ENCODE measurements at regions not wholly inside any gene's neighbourhood (a gene's known extent, or its start where the extent isn't known, plus 50 kb on each side); places are given as distances from the start of the nearest gene placed in this dataset.

- Histone ChIP-seq H3K79me2 (ENCODE audit: insufficient read depth) (no peaks in the 10 kb centered on the region), H3F3A (ENCODE audit: insufficient read depth) (peaks cover 47% of the 10 kb centered on the region), H3K4me3 (no peak overlapping the region), H3K27ac (no peak overlapping the region), H3K9me3 (ENCODE audit: low read depth) (no peaks in the 10 kb centered on the region), H3K27me3 (replicated peaks; ENCODE audit: insufficient read depth) (no peaks in the 10 kb centered on the region), H3K9me2 (ENCODE audit: insufficient read depth) (no peaks in the 10 kb centered on the region), H2AFZ (peak overlapping the region; percentile 9; the same call in 1 of the 2 replicates), H3K36me3 (ENCODE audit: low read depth) (no peaks in the 10 kb centered on the region), H3K9ac (no peak overlapping the region), H3K4me2 (ENCODE audit: unreplicated experiment) (peak overlapping the region; percentile 41), H3K4me1 (ENCODE audit: insufficient read depth) (peaks cover 54% of the 10 kb centered on the region), H4K20me1 (ENCODE audit: insufficient read depth) (no peaks in the 10 kb centered on the region)
- TF ChIP-seq EZH2phosphoT487 (IDR thresholded peaks at IDR 0.05; ENCODE audit: insufficient read depth, low read depth) (no peak), EZH2 (IDR thresholded peaks at IDR 0.05; ENCODE audit: insufficient read depth, poor library complexity, severe bottlenecking) (no peak)
- in situ Hi-C loops (cut with MboI) = no loop called here
- WGBS, 2 experiments (ENCODE audit: low coverage in 1 of 2, low lambda C conversion rate in 2 of 2, missing lambda C conversion rate in 2 of 2) = 39 to 51% methylated on average over 5 of the region's 5 CpGs
- peak; percentile 67 for DNase-seq
Observed at GRCh38 chr5:137560420-137560819, 61.3 kb upstream of the SPOCK1 start.
